Mammary epithelial cell (primary cell): ENCODE measurements at regions not wholly inside any gene's neighbourhood (a gene's known extent, or its start where the extent isn't known, plus 50 kb on each side); places are given as distances from the start of the nearest gene placed in this dataset.

Source experiments
- EZH2 ChIP-seq: IDR thresholded peaks from 2 replicates; pipeline ENCODE4 v1.6.1; 2012; ENCODE audit warnings: low read length, inconsistent platforms, borderline replicate concordance
- TF ChIP-seq, protein P1 (sequence below), 2 donors: IDR thresholded peaks in 1 of 2; conservative IDR thresholded peaks in 1 of 2; 2 replicates each; pipeline ENCODE4 v1.5.1; 2011 to 2012; ENCODE audit warnings: inconsistent platforms in 2 of 2, low read length in 2 of 2, mild to moderate bottlenecking in 2 of 2, control low read depth in 1 of 2, low read depth in 1 of 2; ENCODE audit not compliant: insufficient read depth in 1 of 2; ENCODE audit errors: extremely low read depth in 1 of 2

DNA sequence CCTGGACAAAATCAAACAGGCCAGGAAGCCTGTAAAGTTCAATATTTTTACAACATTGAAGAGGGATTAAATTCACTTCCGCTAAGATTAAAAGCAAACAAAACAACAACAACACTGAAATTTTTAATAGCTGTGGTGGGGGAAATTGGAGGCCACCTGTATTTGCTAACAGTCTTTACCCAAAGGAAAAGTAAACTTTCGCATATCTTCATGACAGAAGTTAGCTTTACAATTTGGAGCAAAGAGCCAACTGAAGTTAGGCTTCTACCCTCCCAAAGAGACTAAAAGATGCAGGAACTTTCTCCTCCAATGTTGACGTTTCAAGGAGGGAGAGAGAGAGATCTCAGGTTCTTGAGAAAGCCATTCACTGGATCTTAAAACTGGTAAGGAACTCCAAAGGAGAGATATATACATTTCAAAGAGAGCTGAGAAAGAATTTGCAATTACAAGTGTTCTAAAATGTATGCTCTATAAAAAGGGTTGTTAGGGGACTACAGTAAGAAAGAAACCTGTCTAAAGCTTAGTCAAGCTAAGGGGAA, 349.2 kb upstream of the CDH9 start:
- TF ChIP-seq, protein P1, sequence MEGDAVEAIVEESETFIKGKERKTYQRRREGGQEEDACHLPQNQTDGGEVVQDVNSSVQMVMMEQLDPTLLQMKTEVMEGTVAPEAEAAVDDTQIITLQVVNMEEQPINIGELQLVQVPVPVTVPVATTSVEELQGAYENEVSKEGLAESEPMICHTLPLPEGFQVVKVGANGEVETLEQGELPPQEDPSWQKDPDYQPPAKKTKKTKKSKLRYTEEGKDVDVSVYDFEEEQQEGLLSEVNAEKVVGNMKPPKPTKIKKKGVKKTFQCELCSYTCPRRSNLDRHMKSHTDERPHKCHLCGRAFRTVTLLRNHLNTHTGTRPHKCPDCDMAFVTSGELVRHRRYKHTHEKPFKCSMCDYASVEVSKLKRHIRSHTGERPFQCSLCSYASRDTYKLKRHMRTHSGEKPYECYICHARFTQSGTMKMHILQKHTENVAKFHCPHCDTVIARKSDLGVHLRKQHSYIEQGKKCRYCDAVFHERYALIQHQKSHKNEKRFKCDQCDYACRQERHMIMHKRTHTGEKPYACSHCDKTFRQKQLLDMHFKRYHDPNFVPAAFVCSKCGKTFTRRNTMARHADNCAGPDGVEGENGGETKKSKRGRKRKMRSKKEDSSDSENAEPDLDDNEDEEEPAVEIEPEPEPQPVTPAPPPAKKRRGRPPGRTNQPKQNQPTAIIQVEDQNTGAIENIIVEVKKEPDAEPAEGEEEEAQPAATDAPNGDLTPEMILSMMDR (conservative IDR thresholded peaks at IDR 0.05 in 1 of 2, IDR thresholded peaks at IDR 0.05 in 1 of 2; ENCODE audit: extremely low read depth in 1 of 2, insufficient read depth in 1 of 2, low read depth in 1 of 2, low read length in 2 of 2) = no peak
- no peak for TF ChIP-seq EZH2
